H1 (cell line): ENCODE measurements at regions not wholly inside any gene's neighbourhood (a gene's known extent, or its start where the extent isn't known, plus 50 kb on each side); places are given as distances from the start of the nearest gene placed in this dataset.

ENCODE experiments used
- CTCF ChIA-PET: fragments of 300-600 bp; sonication (Branson Sonifier 250); formaldehyde crosslinking; loops from one replicate; lab custom pipeline; 2021; ENCODE audit not compliant: partially characterized antibody; lab: Charles Lee
- POLR2A ChIA-PET: fragments of 300-600 bp; sonication (Branson Sonifier 250); formaldehyde crosslinking; loops from one replicate; lab custom pipeline; 2021; ENCODE audit warnings: inconsistent platforms; ENCODE audit not compliant: partially characterized antibody; lab: Charles Lee
- DNase-seq, 2 experiments: peaks; one replicate each; pipeline versions ENCODE4 v3.0.0 to v3.0.0-alpha.2; 2010 to 2022; ENCODE audit warnings: low spot score in 2 of 2, low read depth in 1 of 2, mixed read lengths in 1 of 2
- FAIRE-seq: peaks from 2 replicates; lab custom pipeline; 2011; peaks lifted over from hg19 to GRCh38; lab: Jason Lieb, UNC
- H2AFZ ChIP-seq: 2 replicates; pipeline ENCODE4 v1.8.1; 2012; ENCODE audit warnings: low read length, inconsistent platforms
- H2AK5ac ChIP-seq: 2 replicates; pipeline ENCODE4 v1.6.1; 2013; ENCODE audit warnings: low read depth, low read length
- H2BK120ac ChIP-seq: replicated peaks from 2 replicates; pipeline ENCODE3; 2013; ENCODE audit warnings: low read depth, low read length, inconsistent platforms
- H2BK12ac ChIP-seq: 2 replicates; pipeline ENCODE4 v1.6.1; 2013; ENCODE audit warnings: low read depth, low read length
- H2BK15ac ChIP-seq: 2 replicates; pipeline ENCODE4 v1.6.1; 2013; ENCODE audit warnings: low read length
- H2BK20ac ChIP-seq: 2 replicates; pipeline ENCODE4 v1.6.1; 2013; ENCODE audit warnings: low read length
- H2BK5ac ChIP-seq: 2 replicates; pipeline ENCODE4 v1.6.1; 2013; ENCODE audit warnings: low read depth, low read length
- H3K14ac ChIP-seq: 2 replicates; pipeline ENCODE4 v1.6.1; 2013; ENCODE audit warnings: inconsistent platforms; ENCODE audit not compliant: insufficient read length
- H3K18ac ChIP-seq: 2 replicates; pipeline ENCODE4 v1.6.1; 2013; ENCODE audit warnings: low read length; ENCODE audit errors: extremely low read depth
- H3K23ac ChIP-seq: 2 replicates; pipeline ENCODE4 v1.6.1; 2013; ENCODE audit warnings: inconsistent platforms; ENCODE audit not compliant: insufficient read length
- H3K23me2 ChIP-seq: 2 replicates; pipeline ENCODE4 v1.6.1; 2013; ENCODE audit warnings: low read depth, low read length
- H3K27ac ChIP-seq: 2 replicates; pipeline ENCODE4 v1.6.1; 2011; ENCODE audit warnings: low read depth, low read length, inconsistent platforms
- H3K27me3 ChIP-seq, 4 experiments: replicated peaks in 1 of 4; 1 replicate in 1 of 4; 2 replicates in 3 of 4; pipeline versions ENCODE4 v1.6.1 to v1.8.1; 2011 to 2013; ENCODE audit warnings: low read length in 3 of 4, mild to moderate bottlenecking in 3 of 4, inconsistent platforms in 2 of 4, mixed read lengths in 2 of 4, moderate library complexity in 1 of 4; ENCODE audit not compliant: control insufficient read depth in 3 of 4, insufficient read depth in 3 of 4; ENCODE audit errors: extremely low read depth in 1 of 4
- H3K36me3 ChIP-seq, 4 experiments: 2 replicates each; pipeline versions ENCODE4 v1.6.1 to v1.8.1; 2011 to 2013; ENCODE audit warnings: mild to moderate bottlenecking in 4 of 4, low read length in 3 of 4, moderate library complexity in 2 of 4, control low read depth in 1 of 4, inconsistent platforms in 1 of 4; ENCODE audit not compliant: insufficient read depth in 4 of 4, control insufficient read depth in 2 of 4
- H3K4ac ChIP-seq: replicated peaks from 2 replicates; pipeline ENCODE3; 2013; ENCODE audit warnings: low read length, low read depth, mixed read lengths, inconsistent platforms; ENCODE audit not compliant: insufficient read length
- H3K4me1 ChIP-seq, 4 experiments: replicated peaks in 1 of 4; 1 replicate in 1 of 4; 2 replicates in 3 of 4; pipeline versions ENCODE4 v1.6.1 to v1.8.1; 2011 to 2013; ENCODE audit warnings: low read length in 3 of 4, inconsistent platforms in 2 of 4, mixed read lengths in 1 of 4; ENCODE audit not compliant: insufficient read depth in 4 of 4, control insufficient read depth in 3 of 4
- H3K4me2 ChIP-seq, 2 experiments: 2 replicates each; pipeline versions ENCODE4 v1.6.1 to v1.8.1; 2011 to 2013; ENCODE audit warnings: low read depth in 2 of 2, low read length in 2 of 2, control low read depth in 1 of 2, inconsistent platforms in 1 of 2, mild to moderate bottlenecking in 1 of 2; ENCODE audit not compliant: insufficient read depth in 1 of 2
- H3K4me3 ChIP-seq, 4 experiments: fragments of 200-600, 300-600 bp in 1 of 4; sonication (generic), shearing (Covaris generic), sonication (Bioruptor Twin) in 1 of 4; 2 replicates each; pipeline versions ENCODE4 v1.5.1 to v1.8.1; 2011 to 2016; ENCODE audit warnings: low read length in 4 of 4, low read depth in 3 of 4, control low read depth in 2 of 4, inconsistent platforms in 2 of 4, mild to moderate bottlenecking in 2 of 4, mixed read lengths in 1 of 4, moderate library complexity in 1 of 4; ENCODE audit not compliant: insufficient read depth in 2 of 4; ENCODE audit errors: extremely low read depth in 1 of 4
- H3K56ac ChIP-seq: replicated peaks from 2 replicates; pipeline ENCODE3; 2013; ENCODE audit warnings: low read depth, mild to moderate bottlenecking, mixed read lengths, low read length, inconsistent platforms; ENCODE audit not compliant: insufficient read length
- H3K79me1 ChIP-seq: 2 replicates; pipeline ENCODE4 v1.6.1; 2013; ENCODE audit warnings: low read depth, low read length, control low read depth
- H3K79me2 ChIP-seq, 2 experiments: 2 replicates each; pipeline versions ENCODE4 v1.6.1 to v1.8.1; 2012 to 2013; ENCODE audit warnings: low read length in 2 of 2, mild to moderate bottlenecking in 2 of 2, inconsistent platforms in 1 of 2; ENCODE audit not compliant: insufficient read depth in 2 of 2, control insufficient read depth in 1 of 2
- H3K9ac ChIP-seq, 4 experiments: replicated peaks in 1 of 4; 1 replicate in 1 of 4; 2 replicates in 3 of 4; pipeline versions ENCODE4 v1.6.1 to v1.8.1; 2011 to 2013; ENCODE audit warnings: low read depth in 3 of 4, low read length in 3 of 4, control low read depth in 2 of 4, mild to moderate bottlenecking in 2 of 4, moderate library complexity in 2 of 4, inconsistent platforms in 1 of 4; ENCODE audit errors: extremely low read depth in 1 of 4
- H3K9me3 ChIP-seq, 2 experiments: 2 replicates each; pipeline versions ENCODE4 v1.6.1 to v1.8.1; 2012 to 2013; ENCODE audit warnings: mild to moderate bottlenecking in 2 of 2, moderate library complexity in 2 of 2, control low read depth in 1 of 2, inconsistent platforms in 1 of 2, low read depth in 1 of 2, low read length in 1 of 2, mixed read lengths in 1 of 2; ENCODE audit not compliant: insufficient read depth in 2 of 2
- H4K20me1 ChIP-seq, 2 experiments: replicated peaks in 1 of 2; 2 replicates each; pipeline versions ENCODE3 to v1.8.1; 2011 to 2013; ENCODE audit warnings: inconsistent platforms in 2 of 2, low read length in 2 of 2, mild to moderate bottlenecking in 1 of 2; ENCODE audit not compliant: insufficient read depth in 2 of 2, control insufficient read depth in 1 of 2
- H4K5ac ChIP-seq: 2 replicates; pipeline ENCODE4 v1.6.1; 2013; ENCODE audit warnings: low read length, low read depth, mixed read lengths, inconsistent platforms; ENCODE audit not compliant: insufficient read length
- H4K8ac ChIP-seq: 2 replicates; pipeline ENCODE4 v1.8.0; 2013; ENCODE audit warnings: mild to moderate bottlenecking, moderate library complexity, low read length, inconsistent platforms; ENCODE audit not compliant: insufficient read depth; ENCODE audit errors: extremely low read depth
- H4K91ac ChIP-seq: replicated peaks from 2 replicates; pipeline ENCODE3; 2013; ENCODE audit warnings: low read length, mixed read lengths, inconsistent platforms; ENCODE audit not compliant: insufficient read length
- EGR1 ChIP-seq: IDR thresholded peaks from 2 replicates; pipeline ENCODE4 v1.6.1; 2011; ENCODE audit warnings: low read depth, low read length, borderline replicate concordance
- EP300 ChIP-seq, 2 experiments: IDR thresholded peaks; 1 replicate in 1 of 2; 2 replicates in 1 of 2; pipeline ENCODE4 v1.6.1; 2011 to 2012; ENCODE audit warnings: low read depth in 2 of 2, low read length in 2 of 2, mild to moderate bottlenecking in 2 of 2, borderline replicate concordance in 1 of 2, inconsistent platforms in 1 of 2, moderate library complexity in 1 of 2
- HDAC2 ChIP-seq, 2 experiments: fragments of 300-600 bp in 1 of 2; sonication (generic) in 1 of 2; IDR thresholded peaks; 2 replicates each; pipeline ENCODE4 v1.6.1; 2011 to 2012; ENCODE audit warnings: low read depth in 2 of 2, low read length in 2 of 2, mild to moderate bottlenecking in 2 of 2, moderate library complexity in 2 of 2, borderline replicate concordance in 1 of 2, inconsistent platforms in 1 of 2
- NANOG ChIP-seq: IDR thresholded peaks from 2 replicates; pipeline ENCODE4 v1.6.1; 2011; ENCODE audit warnings: low read length, low read depth, mild to moderate bottlenecking, inconsistent platforms; ENCODE audit not compliant: insufficient read depth, poor library complexity, severe bottlenecking
- RAD21 ChIP-seq, 2 experiments: IDR thresholded peaks in 1 of 2; conservative IDR thresholded peaks in 1 of 2; 2 replicates each; pipeline ENCODE4 v1.6.1; 2011; ENCODE audit warnings: low read depth in 2 of 2, low read length in 2 of 2, improper control_type of control experiment in 1 of 2, inconsistent platforms in 1 of 2, mild to moderate bottlenecking in 1 of 2, moderate library complexity in 1 of 2
- RXRA ChIP-seq: IDR thresholded peaks from 2 replicates; pipeline ENCODE4 v1.6.1; 2011; ENCODE audit warnings: low read depth, mild to moderate bottlenecking, low read length, moderate library complexity; ENCODE audit not compliant: insufficient read depth
- SIN3A ChIP-seq, 2 experiments: IDR thresholded peaks in 1 of 2; conservative IDR thresholded peaks in 1 of 2; 2 replicates each; pipeline ENCODE4 v1.6.1; 2011 to 2012; ENCODE audit warnings: low read length in 2 of 2, improper control_type of control experiment in 1 of 2, low read depth in 1 of 2, mild to moderate bottlenecking in 1 of 2
- SP2 ChIP-seq: IDR thresholded peaks from 2 replicates; pipeline ENCODE4 v1.6.1; 2012; ENCODE audit warnings: mild to moderate bottlenecking, low read length, inconsistent platforms
- SUZ12 ChIP-seq: fragments of 200-600 bp; sonication (generic); IDR thresholded peaks from 2 replicates; pipeline ENCODE4 v1.6.1; 2012; ENCODE audit warnings: mild to moderate bottlenecking, inconsistent platforms, low read length, moderate library complexity, mixed read lengths
- TCF12 ChIP-seq: IDR thresholded peaks from 2 replicates; pipeline ENCODE4 v1.6.1; 2011; ENCODE audit warnings: low read depth, mild to moderate bottlenecking, low read length

DNA sequence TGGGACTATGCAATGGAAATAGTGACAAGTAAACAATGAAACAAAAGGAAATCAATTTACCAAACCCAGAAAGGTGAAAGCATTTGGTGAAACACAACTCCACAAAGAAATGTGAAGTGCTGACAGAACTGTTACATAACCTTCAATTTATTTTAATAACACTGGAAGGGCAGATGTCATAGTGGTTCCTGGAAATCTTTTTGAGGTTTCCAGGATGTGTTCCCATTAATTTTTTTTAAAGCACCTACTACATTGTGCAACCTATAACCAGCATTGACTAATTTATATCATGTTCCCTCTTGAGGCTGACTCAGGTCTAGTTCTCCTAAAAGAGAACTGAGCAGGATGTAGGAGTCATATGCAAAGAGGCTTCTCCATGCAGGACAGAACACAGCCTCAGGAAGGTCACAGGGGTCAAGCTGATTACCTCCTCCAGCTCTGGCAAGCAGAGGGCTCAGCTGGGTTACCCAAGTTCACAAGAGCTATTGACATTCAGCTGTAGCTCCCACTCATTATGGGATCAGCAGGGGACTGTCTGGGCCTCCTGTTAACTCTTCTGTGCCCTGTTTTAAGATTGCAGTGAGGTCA, 157.1 kb upstream of the NRIP1 start:
- no peaks in the 10 kb centered on the region for H3K23me2 ChIP-seq
- no peak overlapping the region for H3K27ac ChIP-seq

More for the DNA sequence above, 157.1 kb upstream of the NRIP1 start:
- Histone ChIP-seq H2AFZ (no peak overlapping the region), H4K8ac (no peak overlapping the region), H2BK120ac (no peak overlapping the region), H3K4me2 (no peak overlapping the region), H4K5ac (no peak overlapping the region), H3K4me3 (no peak overlapping the region), H3K14ac (no peak overlapping the region), H2AK5ac (no peak overlapping the region), H4K91ac (no peak overlapping the region), H3K4me1 (peaks cover 0 to 5% (median 2%) of the 10 kb centered on the region in 4 experiments; a peak in 4 of 7 replicates), H2BK20ac (no peak overlapping the region), H3K36me3 (no peaks in the 10 kb centered on the region), H3K56ac (no peak overlapping the region), H3K9me3 (no peaks in the 10 kb centered on the region), H3K4ac (no peak overlapping the region), H3K23ac (no peak overlapping the region), H4K20me1 (no peaks in the 10 kb centered on the region), H2BK12ac (no peak overlapping the region), H3K27me3 (peaks cover 6 to 27% (median 18%) of the 10 kb centered on the region in 4 experiments; a peak in 6 of 7 replicates), H2BK5ac (no peak overlapping the region), H3K79me2 (no peaks in the 10 kb centered on the region), H3K79me1 (no peaks in the 10 kb centered on the region), H3K18ac (no peak overlapping the region), H3K9ac (no peak overlapping the region), H2BK15ac (no peak overlapping the region)
- CTCF ChIA-PET, result interaction anchor here (1.2 to 1.8 kb wide), 2 partner anchors 260 to 331 kb away, joined by 3 to 4 read pairs; no protein-coding TSS in a partner anchor
- POLR2A ChIA-PET, result no interaction called here
- FAIRE-seq (peak; percentile 92), DNase-seq (peak; percentile 46 to 77)
- TF ChIP-seq SIN3A (conservative IDR thresholded peaks at IDR 0.05 in 1 of 2, IDR thresholded peaks at IDR 0.05 in 1 of 2; ENCODE audit: low read depth in 1 of 2, low read length in 2 of 2) (peak; percentile 83 to 88; a peak in 2 of 4 replicates), RAD21 (IDR thresholded peaks at IDR 0.05 in 1 of 2, conservative IDR thresholded peaks at IDR 0.05 in 1 of 2; ENCODE audit: low read depth in 2 of 2, low read length in 2 of 2) (peak; percentile 23 to 33; a peak in 3 of 4 replicates), NANOG (peak; percentile 89), EP300 (IDR thresholded peaks at IDR 0.05; ENCODE audit: borderline replicate concordance in 1 of 2, low read depth in 2 of 2, low read length in 2 of 2) (peak in 1 of 2 experiments; percentile 36; a peak in 1 of 3 replicates), EGR1 (peak; percentile 47; the same call in 1 of the 2 replicates), SP2 (no peak), TCF12 (peak; percentile 72; the same call in 1 of the 2 replicates), RXRA (peak; percentile 99), SUZ12 (no peak), HDAC2 (IDR thresholded peaks at IDR 0.05; ENCODE audit: borderline replicate concordance in 1 of 2, low read depth in 2 of 2, low read length in 2 of 2) (peak in 1 of 2 experiments; percentile 80; a peak in 1 of 4 replicates)
